Mesendoderm (in vitro differentiated cells): ENCODE measurements at regions not wholly inside any gene's neighbourhood (a gene's known extent, or its start where the extent isn't known, plus 50 kb on each side); places are given as distances from the start of the nearest gene placed in this dataset.

ENCODE experiments used
- DNase-seq: peaks from one replicate; pipeline ENCODE4 v3.0.0; 2013
- H2AK5ac ChIP-seq: 2 replicates; pipeline ENCODE4 v1.6.1; 2013; ENCODE audit warnings: low read length, inconsistent platforms
- H2BK120ac ChIP-seq: 2 replicates; pipeline ENCODE4 v1.6.1; 2013; ENCODE audit warnings: low read depth, mild to moderate bottlenecking, low read length, moderate library complexity, mixed read lengths
- H2BK15ac ChIP-seq: replicated peaks from 2 replicates; pipeline ENCODE4 v1.6.1; 2013; ENCODE audit warnings: low read depth, mild to moderate bottlenecking, moderate library complexity
- H2BK5ac ChIP-seq: 2 replicates; pipeline ENCODE4 v1.6.1; 2013; ENCODE audit warnings: low read length, inconsistent platforms
- H3K18ac ChIP-seq: 2 replicates; pipeline ENCODE4 v1.6.1; 2013; ENCODE audit warnings: mild to moderate bottlenecking, low read length, mixed read lengths
- H3K23ac ChIP-seq: one replicate; pipeline ENCODE4 v1.6.1; 2013; ENCODE audit warnings: low read length
- H3K27ac ChIP-seq: 2 replicates; pipeline ENCODE4 v1.5.1; 2013; ENCODE audit warnings: low read depth, mild to moderate bottlenecking, inconsistent platforms, low read length, moderate library complexity
- H3K27me3 ChIP-seq: 2 replicates; pipeline ENCODE4 v1.6.1; 2013; ENCODE audit warnings: low read length, control low read depth, mild to moderate bottlenecking, inconsistent platforms; ENCODE audit not compliant: insufficient read depth, poor library complexity
- H3K36me3 ChIP-seq: 2 replicates; pipeline ENCODE4 v1.6.1; 2013; ENCODE audit warnings: low read length, inconsistent platforms; ENCODE audit not compliant: control insufficient read depth, insufficient read depth
- H3K4ac ChIP-seq: one replicate; pipeline ENCODE4 v1.6.1; 2013; ENCODE audit warnings: low read depth, mild to moderate bottlenecking, low read length, moderate library complexity
- H3K4me1 ChIP-seq: 2 replicates; pipeline ENCODE4 v1.6.1; 2013; ENCODE audit warnings: low read depth, low read length, inconsistent platforms; ENCODE audit not compliant: control insufficient read depth
- H3K4me2 ChIP-seq: 2 replicates; pipeline ENCODE4 v1.6.1; 2013; ENCODE audit warnings: low read length
- H3K4me3 ChIP-seq: 2 replicates; pipeline ENCODE4 v1.5.1; 2013; ENCODE audit warnings: mild to moderate bottlenecking, low read length
- H3K56ac ChIP-seq: one replicate; pipeline ENCODE4 v1.6.1; 2013; ENCODE audit warnings: low read length
- H3K79me1 ChIP-seq: 2 replicates; pipeline ENCODE4 v1.6.1; 2013; ENCODE audit warnings: low read length, inconsistent platforms
- H3K79me2 ChIP-seq: 2 replicates; pipeline ENCODE4 v1.6.1; 2013; ENCODE audit warnings: mild to moderate bottlenecking, low read length; ENCODE audit not compliant: control insufficient read depth, insufficient read depth
- H3K9ac ChIP-seq: 2 replicates; pipeline ENCODE4 v1.6.1; 2013; ENCODE audit warnings: low read length, inconsistent platforms
- H4K5ac ChIP-seq: one replicate; pipeline ENCODE4 v1.6.1; 2013; ENCODE audit warnings: low read length
- H4K8ac ChIP-seq: one replicate; pipeline ENCODE4 v1.6.1; 2013; ENCODE audit warnings: low read depth, mild to moderate bottlenecking, control low read depth, low read length, moderate library complexity
- WGBS: extraction: QIAGEN DNeasy Blood & Tissue Kit; methylation state at CpG from one replicate; pipeline ENCODE4 v1.1.7; 2013; ENCODE audit warnings: low lambda C conversion rate, missing lambda C conversion rate; ENCODE audit not compliant: insufficient coverage; ENCODE audit errors: extremely low coverage; 5-methylcytosine and 5-hydroxymethylcytosine counted together

GRCh38 chr18:78169174-78169864, 810.3 kb upstream of the SALL3 start:
- no peak overlapping the region for H3K9ac ChIP-seq
- H3K4me3 ChIP-seq, result no peak overlapping the region
- no peak overlapping the region for H3K18ac ChIP-seq
- H2BK5ac ChIP-seq, result no peak overlapping the region
- H3K27ac ChIP-seq, result no peak overlapping the region
- H3K79me1 ChIP-seq, result no peaks in the 10 kb centered on the region
- H3K36me3 ChIP-seq, result no peaks in the 10 kb centered on the region
- no peak overlapping the region for H2BK120ac ChIP-seq
- no peak overlapping the region for H3K4ac ChIP-seq
- H3K56ac ChIP-seq, result no peak overlapping the region
- no CpG with 5 or more reads among the region's 13 CpGs for WGBS
- H3K23ac ChIP-seq, result no peak overlapping the region
- no peak overlapping the region for H2BK15ac ChIP-seq
- no peak overlapping the region for H4K5ac ChIP-seq
- H3K4me1 ChIP-seq, result no peaks in the 10 kb centered on the region
- H3K27me3 ChIP-seq, result no peaks in the 10 kb centered on the region
- no peak for DNase-seq
- no peaks in the 10 kb centered on the region for H3K79me2 ChIP-seq
- H3K4me2 ChIP-seq, result no peak overlapping the region
- no peak overlapping the region for H2AK5ac ChIP-seq
- H4K8ac ChIP-seq, result no peak overlapping the region

GRCh38 chr18:78171954-78172353, 807.7 kb upstream of the SALL3 start:
- no peak overlapping the region for H2BK120ac ChIP-seq
- WGBS, result no CpG with 5 or more reads among the region's 6 CpGs
- H3K4me2 ChIP-seq, result no peak overlapping the region
- H3K4me3 ChIP-seq, result no peak overlapping the region
- H4K8ac ChIP-seq, result no peak overlapping the region
- H2BK5ac ChIP-seq, result no peak overlapping the region
- no peaks in the 10 kb centered on the region for H3K79me2 ChIP-seq
- no peaks in the 10 kb centered on the region for H3K79me1 ChIP-seq
- H3K23ac ChIP-seq, result no peak overlapping the region
- H4K5ac ChIP-seq, result no peak overlapping the region
- no peak overlapping the region for H2BK15ac ChIP-seq
- H3K56ac ChIP-seq, result no peak overlapping the region
- no peak overlapping the region for H2AK5ac ChIP-seq
- no peak overlapping the region for H3K9ac ChIP-seq
- no peaks in the 10 kb centered on the region for H3K4me1 ChIP-seq
- H3K27ac ChIP-seq, result no peak overlapping the region
- no peak for DNase-seq
- H3K36me3 ChIP-seq, result no peaks in the 10 kb centered on the region
- no peak overlapping the region for H3K4ac ChIP-seq
- no peak overlapping the region for H3K18ac ChIP-seq
- H3K27me3 ChIP-seq, result no peaks in the 10 kb centered on the region

DNA sequence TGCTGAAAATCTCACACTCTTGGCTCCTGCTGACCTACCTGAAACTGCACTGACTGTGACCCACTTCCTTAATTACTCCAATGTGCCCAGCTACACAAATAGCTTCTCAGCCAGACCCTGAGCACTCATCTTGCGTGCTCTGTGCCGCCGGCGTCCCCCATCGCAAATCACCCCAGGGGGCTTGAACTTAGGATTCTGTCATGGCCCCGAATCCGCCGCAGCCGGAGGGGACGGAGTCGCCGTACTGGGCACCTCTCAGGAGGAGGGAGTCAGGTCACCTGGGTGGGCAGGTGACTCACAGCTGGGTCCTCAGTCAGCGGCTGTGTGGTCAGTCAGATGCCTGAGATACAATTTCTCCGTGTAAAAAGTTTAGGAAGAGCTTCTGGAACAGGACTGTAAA, 804.9 kb upstream of the SALL3 start:
- Histone ChIP-seq H3K4ac (no peak overlapping the region), H3K4me3 (no peak overlapping the region), H4K5ac (no peak overlapping the region), H2BK15ac (no peak overlapping the region), H3K18ac (no peak overlapping the region), H3K4me1 (no peaks in the 10 kb centered on the region), H2BK120ac (no peak overlapping the region), H3K23ac (no peak overlapping the region), H3K4me2 (no peak overlapping the region), H3K9ac (no peak overlapping the region), H2BK5ac (no peak overlapping the region), H2AK5ac (no peak overlapping the region), H3K56ac (no peak overlapping the region), H4K8ac (no peak overlapping the region), H3K79me2 (no peaks in the 10 kb centered on the region), H3K79me1 (no peaks in the 10 kb centered on the region), H3K36me3 (no peaks in the 10 kb centered on the region), H3K27ac (no peak overlapping the region), H3K27me3 (no peaks in the 10 kb centered on the region)
- no CpG with 5 or more reads among the region's 14 CpGs for WGBS
- no peak for DNase-seq

DNA sequence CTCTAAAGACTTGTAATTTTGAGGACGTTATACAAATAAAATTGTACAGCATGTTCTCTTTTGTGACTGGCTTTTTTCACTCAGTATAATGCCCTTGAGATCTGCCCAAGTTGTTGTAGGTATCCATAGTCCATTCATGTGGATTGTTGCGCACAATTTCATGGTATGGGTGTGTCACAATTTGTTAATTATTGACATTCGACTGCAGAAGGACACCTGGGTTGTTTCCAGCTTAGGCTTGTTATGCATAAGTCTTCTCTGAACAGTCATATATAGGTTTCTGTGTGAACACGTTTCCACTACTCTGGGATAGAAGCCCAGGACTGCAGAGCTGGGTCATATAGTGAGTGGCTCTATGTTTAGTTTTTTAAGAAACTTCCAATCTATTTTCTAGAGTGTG, 800.8 kb upstream of the SALL3 start:
- Histone ChIP-seq H3K79me2 (no peaks in the 10 kb centered on the region), H3K4me1 (no peaks in the 10 kb centered on the region), H3K4me2 (no peak overlapping the region), H2AK5ac (no peak overlapping the region), H3K36me3 (no peaks in the 10 kb centered on the region), H4K5ac (no peak overlapping the region), H2BK5ac (no peak overlapping the region), H4K8ac (no peak overlapping the region), H3K23ac (no peak overlapping the region), H3K9ac (no peak overlapping the region), H2BK15ac (no peak overlapping the region), H3K79me1 (no peaks in the 10 kb centered on the region), H2BK120ac (no peak overlapping the region), H3K18ac (no peak overlapping the region), H3K27ac (no peak overlapping the region), H3K4ac (no peak overlapping the region), H3K56ac (no peak overlapping the region), H3K27me3 (no peaks in the 10 kb centered on the region), H3K4me3 (no peak overlapping the region)
- whole genome bisulfite sequencing, result no CpG with 5 or more reads among the region's 4 CpGs
- no peak for DNase-seq

GRCh38 chr18:78180741-78181140, 798.9 kb upstream of the SALL3 start:
- Histone ChIP-seq H3K27me3 (no peaks in the 10 kb centered on the region), H3K4ac (no peak overlapping the region)

DNA sequence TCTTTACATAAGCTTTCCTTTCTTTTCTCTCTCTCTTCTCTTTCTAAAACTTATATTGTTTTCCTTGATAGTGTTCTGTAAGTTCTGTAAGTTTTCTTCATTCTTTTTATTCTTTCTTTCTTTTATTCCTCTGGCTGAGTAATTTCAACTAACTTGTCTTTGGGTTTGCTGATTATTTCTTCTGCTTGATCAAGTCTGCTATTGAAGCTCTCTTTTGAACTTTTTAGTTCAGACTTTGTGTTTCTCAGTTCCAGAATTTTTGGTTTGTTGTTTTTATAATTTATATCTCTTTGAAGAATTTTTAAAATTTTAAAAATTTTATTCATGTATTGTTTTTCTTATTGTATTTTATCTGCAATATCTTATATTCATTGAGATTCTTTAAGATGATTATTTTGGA, 795.8 kb upstream of the SALL3 start:
- no peak overlapping the region for H2BK15ac ChIP-seq
- H3K18ac ChIP-seq, result no peak overlapping the region
- H3K4me2 ChIP-seq, result no peak overlapping the region
- H3K4me3 ChIP-seq, result no peak overlapping the region
- H4K8ac ChIP-seq, result no peak overlapping the region
- no peak overlapping the region for H3K27ac ChIP-seq
- H3K79me2 ChIP-seq, result no peaks in the 10 kb centered on the region
- H2BK120ac ChIP-seq, result no peak overlapping the region
- H2AK5ac ChIP-seq, result no peak overlapping the region
- no peak for DNase-seq
- H3K23ac ChIP-seq, result no peak overlapping the region
- H3K4me1 ChIP-seq, result no peaks in the 10 kb centered on the region
- no peak overlapping the region for H3K4ac ChIP-seq
- no peak overlapping the region for H4K5ac ChIP-seq
- H3K9ac ChIP-seq, result no peak overlapping the region
- no peak overlapping the region for H2BK5ac ChIP-seq
- no peak overlapping the region for H3K56ac ChIP-seq
- no peaks in the 10 kb centered on the region for H3K36me3 ChIP-seq
- no peaks in the 10 kb centered on the region for H3K79me1 ChIP-seq
- no peaks in the 10 kb centered on the region for H3K27me3 ChIP-seq

More at GRCh38 chr18:78180741-78181140, 798.9 kb upstream of the SALL3 start:
- Histone ChIP-seq H3K36me3 (no peaks in the 10 kb centered on the region), H3K56ac (no peak overlapping the region), H3K18ac (no peak overlapping the region), H4K5ac (no peak overlapping the region), H2BK120ac (no peak overlapping the region), H2BK5ac (no peak overlapping the region), H3K27ac (no peak overlapping the region), H3K79me2 (no peaks in the 10 kb centered on the region), H4K8ac (no peak overlapping the region), H3K23ac (no peak overlapping the region), H2AK5ac (no peak overlapping the region), H3K9ac (no peak overlapping the region), H3K79me1 (no peaks in the 10 kb centered on the region), H3K4me3 (no peak overlapping the region), H3K4me2 (no peak overlapping the region), H3K4me1 (no peaks in the 10 kb centered on the region), H2BK15ac (no peak overlapping the region)
- DNase-seq, result no peak
- no CpG with 5 or more reads among the region's 12 CpGs for WGBS
